K562 (cell line): ENCODE measurements at regions not wholly inside any gene's neighbourhood (a gene's known extent, or its start where the extent isn't known, plus 50 kb on each side); places are given as distances from the start of the nearest gene placed in this dataset. TPM values are rescaled to one million over a fixed set of nuclear protein-coding genes. Genes with fewer than 3 reads are reported as not detected.

Experiments
- small RNA-seq: library from RNA; depleted of rRNA; stranded (forward); fragments of <200 nt; gene quantifications from one replicate; pipeline ENCODE3, GENCODE V24; 2014

Small RNAs in the stretch of these regions (small RNA-seq; reads per million reads assigned to genes)
- gene RF02109 (not detected), gene RF02110 (not detected)
